Testis (tissue), 2 donors: ENCODE measurements at regions not wholly inside any gene's neighbourhood (a gene's known extent, or its start where the extent isn't known, plus 50 kb on each side); places are given as distances from the start of the nearest gene placed in this dataset.

Experiments used
- POLR2A ChIP-seq: fragments of 450-650 bp; IDR thresholded peaks from one replicate; pipeline ENCODE4 v1.6.1; 2017; ENCODE audit warnings: antibody characterized with exemption, mild to moderate bottlenecking, moderate library complexity
- TF ChIP-seq, protein P1 (sequence below), 3 experiments: fragments of 450-650 bp in 2 of 3; fragments of 200-600 bp in 1 of 3; sonication (generic) in 1 of 3; IDR thresholded peaks; one replicate each; pipeline ENCODE4 v1.5.1; 2016 to 2019; ENCODE audit warnings: antibody characterized with exemption in 3 of 3, mild to moderate bottlenecking in 2 of 3, moderate library complexity in 1 of 3

DNA sequence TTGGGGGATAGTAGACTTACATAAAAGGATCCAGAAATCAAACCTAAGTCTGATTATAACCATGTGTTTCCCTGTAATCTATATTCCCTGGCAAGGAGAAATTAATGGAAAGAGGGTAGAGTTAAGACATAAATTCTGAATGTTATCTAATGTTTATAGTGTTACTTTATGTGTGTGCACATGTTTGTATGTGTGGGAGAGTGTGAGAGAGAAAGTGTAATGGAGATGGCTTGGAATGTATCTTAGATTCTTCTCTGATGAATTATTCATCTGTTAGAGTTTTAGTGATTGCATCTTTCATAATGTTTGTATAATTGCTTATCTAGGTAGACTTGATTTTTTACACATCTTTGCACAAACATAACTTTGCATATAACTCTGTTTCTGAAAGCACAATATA is 490.9 kb downstream of the FLRT2 start:
- TF ChIP-seq, protein P1, sequence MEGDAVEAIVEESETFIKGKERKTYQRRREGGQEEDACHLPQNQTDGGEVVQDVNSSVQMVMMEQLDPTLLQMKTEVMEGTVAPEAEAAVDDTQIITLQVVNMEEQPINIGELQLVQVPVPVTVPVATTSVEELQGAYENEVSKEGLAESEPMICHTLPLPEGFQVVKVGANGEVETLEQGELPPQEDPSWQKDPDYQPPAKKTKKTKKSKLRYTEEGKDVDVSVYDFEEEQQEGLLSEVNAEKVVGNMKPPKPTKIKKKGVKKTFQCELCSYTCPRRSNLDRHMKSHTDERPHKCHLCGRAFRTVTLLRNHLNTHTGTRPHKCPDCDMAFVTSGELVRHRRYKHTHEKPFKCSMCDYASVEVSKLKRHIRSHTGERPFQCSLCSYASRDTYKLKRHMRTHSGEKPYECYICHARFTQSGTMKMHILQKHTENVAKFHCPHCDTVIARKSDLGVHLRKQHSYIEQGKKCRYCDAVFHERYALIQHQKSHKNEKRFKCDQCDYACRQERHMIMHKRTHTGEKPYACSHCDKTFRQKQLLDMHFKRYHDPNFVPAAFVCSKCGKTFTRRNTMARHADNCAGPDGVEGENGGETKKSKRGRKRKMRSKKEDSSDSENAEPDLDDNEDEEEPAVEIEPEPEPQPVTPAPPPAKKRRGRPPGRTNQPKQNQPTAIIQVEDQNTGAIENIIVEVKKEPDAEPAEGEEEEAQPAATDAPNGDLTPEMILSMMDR (IDR thresholded peaks at IDR 0.05) = no peak
- no peak for TF ChIP-seq POLR2A
